ENCODE measurements at regions not wholly inside any gene's neighbourhood (a gene's known extent, or its start where the extent isn't known, plus 50 kb on each side); places are given as distances from the start of the nearest gene placed in this dataset.

DNA sequence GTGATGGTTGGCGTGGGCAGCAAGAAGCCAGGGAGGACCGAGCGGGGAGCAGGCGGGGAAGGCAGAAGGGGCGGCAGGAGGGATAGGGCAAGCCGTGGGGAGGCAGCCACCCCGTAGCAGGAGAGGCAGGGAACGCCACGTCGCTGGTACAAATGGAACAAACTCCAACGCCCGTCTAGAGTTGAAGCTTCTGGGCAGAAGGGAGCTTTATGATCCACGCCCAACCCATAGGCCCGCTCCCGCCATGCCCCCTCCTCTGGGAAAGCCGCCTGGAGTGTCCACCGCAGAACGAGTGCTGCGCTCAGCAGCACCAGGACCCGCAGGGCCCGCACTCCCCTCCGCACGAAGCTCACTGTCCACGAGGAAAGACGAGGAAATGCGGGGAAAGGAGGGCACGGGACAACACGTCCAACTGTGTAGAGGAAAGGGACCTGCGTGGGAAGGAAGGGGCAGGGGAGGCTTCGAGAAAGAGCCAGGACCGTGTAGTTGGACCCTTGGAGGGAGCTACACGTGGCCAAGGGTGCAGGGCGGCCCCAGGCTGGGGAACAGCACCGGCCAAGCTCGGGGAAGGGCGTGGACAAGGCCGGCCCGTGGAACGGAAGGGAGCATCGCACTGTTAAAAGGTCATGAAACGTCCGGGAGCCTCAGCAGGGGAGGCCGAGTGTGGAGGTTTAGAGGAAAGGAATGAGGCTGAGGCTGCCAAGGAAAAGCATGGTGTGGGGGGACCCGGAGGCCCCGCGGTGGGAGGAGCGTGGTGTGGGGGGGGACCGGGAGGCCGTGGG, 204.0 kb downstream of the DLL1 start:
- TF ChIP-seq, protein P1, sequence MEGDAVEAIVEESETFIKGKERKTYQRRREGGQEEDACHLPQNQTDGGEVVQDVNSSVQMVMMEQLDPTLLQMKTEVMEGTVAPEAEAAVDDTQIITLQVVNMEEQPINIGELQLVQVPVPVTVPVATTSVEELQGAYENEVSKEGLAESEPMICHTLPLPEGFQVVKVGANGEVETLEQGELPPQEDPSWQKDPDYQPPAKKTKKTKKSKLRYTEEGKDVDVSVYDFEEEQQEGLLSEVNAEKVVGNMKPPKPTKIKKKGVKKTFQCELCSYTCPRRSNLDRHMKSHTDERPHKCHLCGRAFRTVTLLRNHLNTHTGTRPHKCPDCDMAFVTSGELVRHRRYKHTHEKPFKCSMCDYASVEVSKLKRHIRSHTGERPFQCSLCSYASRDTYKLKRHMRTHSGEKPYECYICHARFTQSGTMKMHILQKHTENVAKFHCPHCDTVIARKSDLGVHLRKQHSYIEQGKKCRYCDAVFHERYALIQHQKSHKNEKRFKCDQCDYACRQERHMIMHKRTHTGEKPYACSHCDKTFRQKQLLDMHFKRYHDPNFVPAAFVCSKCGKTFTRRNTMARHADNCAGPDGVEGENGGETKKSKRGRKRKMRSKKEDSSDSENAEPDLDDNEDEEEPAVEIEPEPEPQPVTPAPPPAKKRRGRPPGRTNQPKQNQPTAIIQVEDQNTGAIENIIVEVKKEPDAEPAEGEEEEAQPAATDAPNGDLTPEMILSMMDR (IDR thresholded peaks at IDR 0.05; ENCODE audit: low read depth, low read length, missing control alignments): no peak
- in situ Hi-C loops (cut with HindIII; ENCODE audit: low sequenced_read_pairs): no loop called here

DNA sequence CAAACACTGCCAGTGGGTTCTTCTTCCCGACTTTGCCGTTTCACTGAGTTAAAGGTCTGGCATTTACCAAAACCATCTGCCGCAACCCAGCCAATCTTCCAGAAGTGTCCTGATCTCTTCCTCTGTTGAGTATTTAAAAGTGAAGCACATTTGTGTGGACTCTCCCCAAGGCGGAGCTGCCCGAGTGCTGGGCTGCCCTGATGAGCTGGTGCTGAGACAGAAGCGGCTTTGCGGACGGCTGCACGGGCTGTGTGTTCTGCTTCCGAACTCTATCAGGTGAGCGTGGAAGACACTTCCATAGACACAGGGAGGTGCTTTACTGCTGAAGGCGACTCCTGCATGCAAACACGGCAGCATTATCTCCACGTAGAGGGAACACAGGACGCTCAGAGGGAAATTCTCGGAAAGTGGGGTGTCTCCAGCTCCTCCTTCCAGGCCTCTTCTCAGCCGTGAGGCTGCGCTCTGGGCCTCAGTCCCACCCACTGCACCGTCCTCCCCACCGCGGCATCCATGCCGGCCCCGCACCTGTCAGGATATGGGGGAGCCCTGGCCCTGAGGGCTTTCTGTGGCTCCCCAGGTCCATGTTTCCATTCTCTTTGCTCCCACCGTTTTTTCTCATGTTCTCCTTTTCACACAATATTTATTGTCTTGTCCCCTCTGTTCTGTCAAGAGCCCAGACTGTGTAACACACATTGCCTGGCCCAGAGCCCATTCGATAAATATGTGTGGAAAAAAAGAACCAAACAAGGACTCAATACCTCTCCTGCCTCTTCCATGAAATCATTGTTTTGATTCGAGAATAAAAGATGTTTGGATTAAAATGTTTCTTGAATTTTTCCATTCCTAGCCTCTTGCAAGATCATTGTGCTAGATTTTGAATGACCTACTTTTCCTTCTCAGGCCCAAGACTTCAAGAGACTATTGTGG, 205.1 kb downstream of the DLL1 start:
- no peak overlapping the region for H3K4me3 ChIP-seq (ENCODE audit: low read depth, low read length)
- TF ChIP-seq, protein P1 (IDR thresholded peaks at IDR 0.05; ENCODE audit: low read depth, low read length, missing control alignments): no peak
- in situ Hi-C loops (cut with HindIII; ENCODE audit: low sequenced_read_pairs): no loop called here
- no peak for DNase-seq (ENCODE audit: low read depth)

More for the DNA sequence above, 204.0 kb downstream of the DLL1 start:
- no peak overlapping the region for H3K4me3 ChIP-seq (ENCODE audit: low read depth, low read length)
- DNase-seq (ENCODE audit: low read depth): no peak

DNA sequence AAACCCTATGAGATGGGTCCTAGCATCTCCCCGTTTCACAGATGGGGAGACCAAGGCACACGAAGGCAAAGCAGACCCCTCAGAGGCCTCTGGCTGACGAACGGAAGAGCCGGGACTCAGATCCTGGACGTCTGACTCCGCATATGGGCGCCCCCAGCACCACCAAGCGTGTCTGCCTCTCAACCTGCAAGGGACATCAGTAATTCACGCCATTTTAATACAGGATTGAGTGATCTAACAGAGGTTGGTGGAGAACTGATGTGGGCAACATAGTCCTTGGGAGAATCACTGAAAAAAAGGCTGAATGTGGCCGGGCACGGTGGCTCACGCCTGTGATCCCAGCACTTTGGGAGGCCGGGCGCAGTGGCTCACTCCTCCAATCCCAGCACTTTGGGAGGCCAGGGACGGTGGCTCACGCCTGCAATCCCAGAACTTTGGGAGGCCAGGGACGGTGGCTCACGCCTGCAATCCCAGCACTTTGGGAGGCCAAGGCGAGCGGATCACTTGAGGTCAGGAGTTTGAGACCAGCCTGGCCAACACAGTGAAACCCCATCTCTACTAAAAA, 206.6 kb downstream of the DLL1 start:
- in situ Hi-C loops (cut with HindIII; ENCODE audit: low sequenced_read_pairs): no loop called here
- H3K4me3 ChIP-seq (ENCODE audit: low read depth, low read length): no peak overlapping the region
- TF ChIP-seq, protein P1 (IDR thresholded peaks at IDR 0.05; ENCODE audit: low read depth, low read length, missing control alignments): no peak
- no peak for DNase-seq (ENCODE audit: low read depth)

DNA sequence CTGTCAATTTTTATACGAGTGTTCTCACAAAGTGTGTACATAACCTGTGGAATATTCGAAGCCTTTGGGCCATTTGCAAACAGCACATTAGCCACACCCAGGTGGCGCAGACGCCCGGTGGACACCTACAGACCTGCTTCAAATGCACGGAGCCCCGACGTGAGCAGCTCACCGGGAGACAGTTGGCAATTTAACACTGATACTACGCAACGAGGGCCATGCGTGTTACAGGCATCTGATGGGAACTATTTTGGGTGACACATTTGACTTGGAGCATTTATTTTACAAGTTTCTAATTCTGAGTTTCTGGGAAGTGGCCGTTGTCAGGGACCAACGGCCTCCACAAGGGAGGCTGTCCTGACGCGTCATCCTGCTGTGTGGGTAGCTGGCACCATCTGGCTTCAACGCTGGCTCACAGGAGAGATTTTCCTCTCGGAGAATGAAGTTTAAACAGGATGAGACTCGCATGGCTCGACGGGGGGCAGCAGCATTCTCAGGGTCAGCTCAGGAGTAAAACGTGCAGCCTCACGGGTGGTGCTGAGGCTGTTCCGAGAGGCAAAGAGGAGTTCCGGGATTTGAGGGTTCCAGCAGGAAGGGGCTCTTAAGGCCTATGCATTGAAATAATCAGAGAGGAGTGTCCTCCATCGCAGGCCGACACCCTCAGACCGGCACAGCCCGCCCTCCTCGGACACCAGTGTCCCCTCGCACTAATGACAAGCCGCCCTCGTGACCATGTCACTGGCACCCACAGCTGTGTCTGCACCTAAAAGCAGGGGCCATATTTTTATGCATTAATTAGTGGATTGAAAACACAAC, 207.4 kb downstream of the DLL1 start:
- in situ Hi-C loops (cut with HindIII; ENCODE audit: low sequenced_read_pairs): no loop called here
- TF ChIP-seq, protein P1 (IDR thresholded peaks at IDR 0.05; ENCODE audit: low read depth, low read length, missing control alignments): no peak
- no peak overlapping the region for H3K4me3 ChIP-seq (ENCODE audit: low read depth, low read length)
- DNase-seq (ENCODE audit: low read depth): no peak

DNA sequence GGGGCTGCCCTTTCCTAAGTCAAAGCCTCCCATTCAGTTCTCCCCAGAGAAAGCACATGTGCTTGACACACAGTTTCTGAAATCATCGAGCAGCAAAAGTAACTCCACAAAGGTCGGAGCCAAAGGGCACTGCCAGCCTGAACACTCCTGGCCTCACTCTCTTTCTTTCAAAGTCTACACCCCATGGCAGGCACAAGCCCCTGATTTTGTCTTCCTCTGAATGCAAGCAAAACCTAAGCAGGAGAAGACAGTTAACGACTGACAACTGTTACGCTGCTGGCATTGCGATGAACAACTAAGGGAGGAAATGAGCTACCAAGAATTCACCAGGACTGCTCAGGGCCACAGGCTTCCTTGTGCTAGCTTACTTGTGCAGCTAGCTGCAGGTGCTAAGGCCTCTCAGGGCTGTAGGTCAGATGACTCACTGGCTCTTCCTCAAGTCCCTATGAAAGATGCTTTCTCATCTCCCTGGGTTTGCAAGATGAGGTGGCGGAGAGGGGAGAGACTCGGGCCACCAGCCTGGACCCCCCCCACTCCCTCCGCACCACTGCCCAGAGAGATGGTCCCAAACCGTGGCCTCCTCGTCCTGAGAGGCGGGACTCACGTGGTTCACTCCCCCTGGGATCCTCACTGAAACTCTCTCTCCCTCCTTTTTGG, 208.2 kb downstream of the DLL1 start:
- TF ChIP-seq, protein P1 (IDR thresholded peaks at IDR 0.05; ENCODE audit: low read depth, low read length, missing control alignments): no peak
- in situ Hi-C loops (cut with HindIII; ENCODE audit: low sequenced_read_pairs): no loop called here
- DNase-seq (ENCODE audit: low read depth): no peak
- no peak overlapping the region for H3K4me3 ChIP-seq (ENCODE audit: low read depth, low read length)

All from astrocyte of the cerebellum (primary cell).